ELR (cell line): ENCODE measurements at regions not wholly inside any gene's neighbourhood (a gene's known extent, or its start where the extent isn't known, plus 50 kb on each side); places are given as distances from the start of the nearest gene placed in this dataset.

Source experiments
- DNase-seq: peaks from one replicate; pipeline ENCODE4 v3.0.0-alpha.2; 2015; ENCODE audit warnings: low read depth

- no peak for DNase-seq
These were observed 62.4 kb upstream of the PCSK6 start for GRCh38 chr15:101551696-101552591.

GRCh38 chr15:101550124-101550523, 60.6 kb upstream of the PCSK6 start:
- no peak for DNase-seq

DNA sequence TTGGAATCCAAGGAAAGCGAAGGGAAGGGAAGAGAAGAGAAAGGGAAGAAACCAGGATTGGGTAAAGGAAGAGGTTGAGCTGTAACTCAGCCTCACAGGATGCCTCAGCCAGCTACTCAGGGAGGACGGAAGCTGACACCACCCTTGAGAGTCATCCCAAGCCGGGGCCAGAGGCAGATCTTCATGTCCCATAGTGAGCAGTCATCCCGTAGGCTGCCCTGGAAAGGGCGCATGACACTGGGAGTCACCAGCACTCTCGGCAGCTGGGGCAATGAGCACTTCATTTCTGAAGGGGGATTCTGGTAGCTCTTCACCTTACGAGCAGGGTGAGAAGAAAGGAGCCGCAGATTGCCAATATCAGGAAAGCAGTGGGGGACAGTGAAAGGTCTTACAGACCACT, 60.1 kb upstream of the PCSK6 start:
- no peak for DNase-seq

GRCh38 chr15:101547737-101548136, 58.2 kb upstream of the PCSK6 start:
- DNase-seq: no peak

GRCh38 chr15:101545548-101546505, 56.3 kb upstream of the PCSK6 start:
- no peak for DNase-seq

- DNase-seq: no peak
These were observed 55.1 kb upstream of the PCSK6 start for GRCh38 chr15:101544613-101544945.

- DNase-seq: no peak
These were observed 54.6 kb upstream of the PCSK6 start for GRCh38 chr15:101543926-101544612.

GRCh38 chr15:101543431-101543830, 53.9 kb upstream of the PCSK6 start:
- DNase-seq: no peak

DNA sequence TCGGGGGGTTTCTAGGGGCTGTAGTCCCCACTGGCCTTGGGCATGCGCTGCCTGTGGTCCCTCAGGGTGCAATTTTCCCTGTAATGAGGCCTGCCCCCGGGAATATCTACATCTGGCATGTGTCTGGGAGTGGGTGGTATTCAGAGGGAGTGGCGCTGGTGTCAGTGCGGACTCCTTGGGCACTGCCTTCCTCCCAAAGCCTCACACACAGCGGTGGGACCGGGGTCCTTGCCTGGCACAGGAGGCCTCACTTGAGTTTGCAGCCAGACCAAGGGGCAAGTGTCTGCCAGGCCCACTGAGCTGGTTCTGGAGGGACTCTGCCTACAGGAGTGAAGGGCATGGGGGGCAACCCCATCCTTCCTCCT, 53.5 kb upstream of the PCSK6 start:
- DNase-seq: no peak

DNA sequence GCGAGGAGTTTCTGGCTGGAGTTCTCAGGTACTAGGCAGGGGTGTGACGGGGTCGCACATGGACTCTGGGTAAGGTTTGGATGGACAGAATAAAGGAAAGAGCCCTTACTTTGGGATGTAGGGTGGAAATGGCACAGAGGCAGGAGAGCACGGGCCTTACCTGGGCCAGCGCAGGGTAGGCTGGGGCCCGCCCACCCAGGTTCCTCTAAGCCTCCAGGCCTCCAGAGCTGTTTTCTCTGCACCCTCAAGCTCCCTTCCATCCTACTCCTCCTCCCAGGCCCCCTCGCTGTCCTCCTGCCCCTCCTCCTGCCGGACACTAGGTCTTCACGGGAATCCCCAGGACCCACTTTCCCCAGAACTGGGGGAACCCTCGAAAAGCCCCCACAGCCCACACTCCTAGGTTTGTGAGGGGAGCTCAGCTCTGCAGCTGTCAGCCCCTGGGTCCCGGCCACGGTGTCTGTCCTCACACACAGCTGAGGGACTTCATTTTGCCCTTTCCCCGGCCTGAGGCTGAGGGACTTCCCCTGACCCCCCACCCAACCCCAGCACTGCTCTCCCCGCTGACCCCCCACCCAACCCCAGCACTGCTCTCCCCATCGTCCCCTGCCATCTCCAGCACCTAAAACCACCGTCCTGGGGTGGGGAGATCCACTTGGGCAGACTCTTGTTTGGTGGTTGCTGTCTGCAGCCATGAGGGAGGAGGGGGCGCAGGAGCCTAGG, 53.0 kb upstream of the PCSK6 start:
- DNase-seq: no peak

DNA sequence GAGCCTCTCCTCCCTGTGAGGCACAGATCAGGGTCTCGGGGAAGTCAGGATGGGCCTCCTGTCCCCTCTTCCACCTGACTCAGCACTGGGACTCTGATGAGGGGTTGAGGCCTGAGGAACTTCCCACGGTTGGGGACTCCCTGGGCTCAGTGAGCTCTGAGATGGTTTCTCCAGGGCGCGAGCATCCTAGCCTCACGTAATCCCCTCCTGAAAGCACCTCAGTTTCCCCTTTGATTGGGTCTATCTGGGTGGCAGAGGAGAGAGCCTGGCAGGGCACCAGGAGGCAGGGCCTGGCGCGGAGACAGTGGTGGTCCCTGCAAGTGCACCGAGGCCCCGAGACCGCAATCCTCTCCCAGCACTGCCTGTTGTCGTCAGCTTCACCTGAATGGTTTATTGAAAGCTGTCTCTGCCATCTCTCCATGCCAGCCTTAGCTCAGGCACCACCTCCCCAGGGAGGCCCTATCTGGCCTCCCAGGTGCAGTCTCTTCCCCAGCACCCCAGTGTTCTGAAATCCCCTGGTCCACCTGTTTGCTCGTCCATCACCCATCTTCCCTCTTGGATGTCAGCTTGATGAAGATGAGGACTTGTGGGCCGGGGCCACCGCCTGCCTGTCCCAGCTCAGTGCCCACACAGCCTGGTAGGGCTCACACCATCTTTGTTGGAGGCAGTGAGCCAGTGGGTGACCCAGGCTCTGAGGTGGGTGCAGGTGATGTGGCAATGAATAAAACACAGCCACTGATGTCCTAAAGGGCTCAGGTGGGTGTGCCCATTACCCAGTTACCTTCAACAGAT, 52.2 kb upstream of the PCSK6 start:
- no peak for DNase-seq

DNA sequence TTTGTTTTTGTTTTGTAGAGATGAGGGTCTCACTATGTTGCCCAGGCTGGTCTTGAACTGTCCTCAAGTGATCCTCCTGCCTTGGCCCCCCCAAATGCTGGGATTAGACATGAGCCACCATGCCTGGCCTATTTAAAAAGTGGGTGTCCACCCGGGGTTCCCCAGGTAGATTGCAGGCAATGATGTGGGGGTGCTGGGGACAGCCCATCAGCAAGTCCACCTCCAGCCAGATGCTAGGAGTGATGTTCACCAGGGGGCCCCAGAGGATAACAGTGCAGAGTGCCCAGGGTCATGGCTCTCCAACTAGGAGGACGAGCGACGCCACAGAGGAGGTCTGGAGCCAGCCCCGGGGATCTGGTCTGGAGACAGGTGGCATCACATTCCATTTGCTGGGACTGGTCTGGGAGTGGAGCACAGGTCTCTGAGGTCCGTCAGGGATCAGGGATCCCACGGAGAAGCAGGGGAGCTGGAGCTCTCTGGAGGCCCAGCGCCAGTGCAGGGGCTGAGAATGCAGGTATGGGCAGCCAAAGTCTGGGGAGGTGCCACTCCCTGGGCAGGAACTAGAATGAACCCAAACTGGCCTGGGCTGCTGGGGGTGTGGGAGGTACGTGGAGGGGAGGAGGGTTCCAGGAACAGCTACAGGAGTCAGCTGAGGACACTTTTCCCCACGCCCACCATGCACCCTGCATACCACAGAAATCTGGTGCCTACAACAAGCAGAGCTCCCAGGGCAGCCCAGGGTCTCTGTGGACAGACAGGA, 51.2 kb upstream of the PCSK6 start:
- DNase-seq: peak; percentile 13

DNA sequence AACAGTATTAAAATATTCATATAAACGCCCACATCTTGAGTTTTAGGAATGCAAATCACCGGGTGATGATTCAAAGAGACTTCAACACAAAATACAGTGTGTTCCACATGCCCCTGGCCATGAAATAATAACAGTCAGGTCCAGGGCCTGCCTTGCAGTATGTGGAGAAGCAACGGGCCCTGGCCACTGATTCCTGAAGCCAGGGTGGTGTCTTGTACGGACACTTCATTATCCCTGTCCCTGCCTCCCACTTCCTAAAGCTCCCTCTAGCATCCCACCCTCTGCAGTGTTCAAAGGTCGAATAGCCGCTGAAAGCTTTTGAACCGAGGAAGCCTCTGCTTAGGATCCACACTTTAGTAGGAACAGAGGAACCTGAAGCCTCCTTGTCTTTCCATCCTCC, 50.4 kb upstream of the PCSK6 start:
- DNase-seq: no peak

DNA sequence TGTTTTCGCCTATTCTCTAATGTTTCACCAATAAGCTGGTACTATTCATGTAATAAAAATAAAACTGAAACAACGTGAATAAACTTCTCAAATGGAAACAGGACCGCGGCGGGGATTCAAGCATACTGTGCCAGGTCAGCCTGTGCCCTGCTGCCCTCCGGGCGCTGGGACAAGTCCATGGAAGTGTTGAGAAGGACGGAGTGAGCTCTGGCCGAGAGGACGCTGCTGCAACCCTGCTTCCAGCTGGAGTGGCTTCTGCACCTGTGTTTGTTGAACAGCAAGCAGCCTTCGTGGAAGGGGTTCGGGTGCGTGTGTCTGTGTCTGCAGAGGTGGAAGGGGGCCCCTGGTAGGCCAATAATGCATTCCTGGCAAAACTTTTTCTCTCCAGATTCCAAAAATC, 50.0 kb upstream of the PCSK6 start:
- DNase-seq: no peak
